ENCODE measurements at regions not wholly inside any gene's neighbourhood (a gene's known extent, or its start where the extent isn't known, plus 50 kb on each side); places are given as distances from the start of the nearest gene placed in this dataset.

GRCh38 chr17:73822371-73822770 is 178.1 kb upstream of the SDK2 start:
- Histone ChIP-seq H3K27ac (ENCODE audit: low read length) (no peak overlapping the region), H3K4me3 (ENCODE audit: low read length) (no peak overlapping the region), H3K27me3 (ENCODE audit: control insufficient read depth, insufficient read depth, low read length) (peaks cover 35% of the 10 kb centered on the region), H3K9me3 (replicated peaks; ENCODE audit: control insufficient read depth, low read depth, low read length) (no peaks in the 10 kb centered on the region), H3K4me1 (ENCODE audit: control insufficient read depth, insufficient read depth, low read length) (peaks cover 7% of the 10 kb centered on the region), H3K36me3 (ENCODE audit: control insufficient read depth, insufficient read depth, low read length) (no peaks in the 10 kb centered on the region)
- WGBS (ENCODE audit: insufficient coverage), result 78% methylated on average over 13 of the region's 13 CpGs
- no peak for DNase-seq

DNA sequence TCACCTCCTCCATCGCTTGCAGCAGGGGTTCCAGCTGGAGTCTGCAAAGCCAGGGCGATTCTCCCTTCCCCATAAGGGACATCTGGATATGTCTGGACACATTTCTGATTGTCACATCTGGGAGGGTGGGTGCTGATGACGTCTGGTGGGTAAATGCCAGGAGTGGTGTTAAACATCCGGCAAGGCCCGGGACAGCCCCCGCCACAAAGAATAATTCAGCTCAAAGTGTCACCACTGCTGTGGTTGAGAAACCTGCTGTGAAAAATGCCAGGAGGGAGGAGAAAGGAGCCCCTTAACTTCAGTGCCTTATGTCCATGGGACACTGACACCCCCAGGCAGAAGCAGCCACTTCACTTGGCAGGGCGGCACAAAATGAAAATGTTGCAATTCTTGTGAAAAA is 179.4 kb upstream of the SDK2 start:
- H3K27me3 ChIP-seq (ENCODE audit: control insufficient read depth, insufficient read depth, low read length), result peaks cover 35% of the 10 kb centered on the region
- H3K4me1 ChIP-seq (ENCODE audit: control insufficient read depth, insufficient read depth, low read length), result peaks cover 7% of the 10 kb centered on the region
- H3K9me3 ChIP-seq (replicated peaks; ENCODE audit: control insufficient read depth, low read depth, low read length), result no peaks in the 10 kb centered on the region
- no peaks in the 10 kb centered on the region for H3K36me3 ChIP-seq (ENCODE audit: control insufficient read depth, insufficient read depth, low read length)
- WGBS (ENCODE audit: insufficient coverage), result 59% methylated on average over 3 of the region's 7 CpGs
- no peak overlapping the region for H3K27ac ChIP-seq (ENCODE audit: low read length)
- no peak for DNase-seq
- no peak overlapping the region for H3K4me3 ChIP-seq (ENCODE audit: low read length)

GRCh38 chr17:73824321-73824720 is 180.1 kb upstream of the SDK2 start:
- DNase-seq, result no peak
- H3K27ac ChIP-seq (ENCODE audit: low read length), result no peak overlapping the region
- H3K4me1 ChIP-seq (ENCODE audit: control insufficient read depth, insufficient read depth, low read length), result peaks cover 7% of the 10 kb centered on the region
- H3K36me3 ChIP-seq (ENCODE audit: control insufficient read depth, insufficient read depth, low read length), result no peaks in the 10 kb centered on the region
- no peak overlapping the region for H3K4me3 ChIP-seq (ENCODE audit: low read length)
- 65% methylated on average over 2 of the region's 4 CpGs for WGBS (ENCODE audit: insufficient coverage)
- H3K9me3 ChIP-seq (replicated peaks; ENCODE audit: control insufficient read depth, low read depth, low read length), result no peaks in the 10 kb centered on the region
- H3K27me3 ChIP-seq (ENCODE audit: control insufficient read depth, insufficient read depth, low read length), result peaks cover 35% of the 10 kb centered on the region

DNA sequence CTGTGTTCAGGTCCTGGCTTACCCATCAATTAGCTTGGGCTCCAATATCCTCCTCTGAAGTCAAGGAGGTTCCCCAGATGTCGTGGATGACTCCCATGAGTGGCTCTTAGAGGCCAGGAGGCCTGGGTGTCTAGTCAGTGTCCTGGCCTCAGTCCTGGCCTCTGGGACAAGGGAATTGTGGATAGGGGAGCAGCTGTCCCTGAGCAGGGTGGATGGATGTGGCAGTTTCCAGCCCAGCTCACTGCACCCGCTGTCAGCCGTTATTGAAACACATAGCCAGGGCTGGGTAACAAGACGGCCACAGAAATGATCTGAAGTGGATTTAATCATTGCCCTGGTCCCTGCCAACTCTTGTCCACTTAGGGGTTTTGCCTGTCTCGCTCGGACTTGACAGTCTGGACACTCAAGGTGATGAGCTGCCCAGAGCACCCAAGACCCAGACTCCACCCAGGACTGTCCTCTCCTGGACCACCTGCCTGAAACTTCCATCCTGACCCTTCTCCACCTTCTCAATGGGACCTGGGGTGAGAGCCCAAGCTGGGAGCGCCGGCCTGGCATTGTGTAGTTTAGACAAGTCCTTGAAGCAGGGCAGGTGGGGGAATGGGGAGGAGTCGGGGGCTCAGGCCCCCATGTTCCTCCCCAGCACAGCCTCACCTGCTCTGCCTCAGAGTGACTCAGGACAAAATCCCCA is 182.1 kb upstream of the SDK2 start:
- H3K27ac ChIP-seq (ENCODE audit: low read length), result no peak overlapping the region
- DNase-seq, result no peak
- H3K27me3 ChIP-seq (ENCODE audit: control insufficient read depth, insufficient read depth, low read length), result peaks cover 27% of the 10 kb centered on the region
- no peaks in the 10 kb centered on the region for H3K9me3 ChIP-seq (replicated peaks; ENCODE audit: control insufficient read depth, low read depth, low read length)
- WGBS (ENCODE audit: insufficient coverage), result 92% methylated on average over 6 of the region's 9 CpGs
- peaks cover under 1% of the 10 kb centered on the region for H3K4me1 ChIP-seq (ENCODE audit: control insufficient read depth, insufficient read depth, low read length)
- no peaks in the 10 kb centered on the region for H3K36me3 ChIP-seq (ENCODE audit: control insufficient read depth, insufficient read depth, low read length)
- no peak overlapping the region for H3K4me3 ChIP-seq (ENCODE audit: low read length)

- Histone ChIP-seq H3K27ac (ENCODE audit: low read length) (no peak overlapping the region), H3K36me3 (ENCODE audit: control insufficient read depth, insufficient read depth, low read length) (no peaks in the 10 kb centered on the region), H3K9me3 (replicated peaks; ENCODE audit: control insufficient read depth, low read depth, low read length) (no peaks in the 10 kb centered on the region), H3K4me3 (ENCODE audit: low read length) (no peak overlapping the region), H3K27me3 (ENCODE audit: control insufficient read depth, insufficient read depth, low read length) (peaks cover 26% of the 10 kb centered on the region), H3K4me1 (ENCODE audit: control insufficient read depth, insufficient read depth, low read length) (no peaks in the 10 kb centered on the region)
- no CpG with 5 or more reads among the region's 2 CpGs for whole genome bisulfite sequencing (ENCODE audit: insufficient coverage)
- no peak for DNase-seq
Observed at GRCh38 chr17:73826872-73827228, 182.6 kb upstream of the SDK2 start.

DNA sequence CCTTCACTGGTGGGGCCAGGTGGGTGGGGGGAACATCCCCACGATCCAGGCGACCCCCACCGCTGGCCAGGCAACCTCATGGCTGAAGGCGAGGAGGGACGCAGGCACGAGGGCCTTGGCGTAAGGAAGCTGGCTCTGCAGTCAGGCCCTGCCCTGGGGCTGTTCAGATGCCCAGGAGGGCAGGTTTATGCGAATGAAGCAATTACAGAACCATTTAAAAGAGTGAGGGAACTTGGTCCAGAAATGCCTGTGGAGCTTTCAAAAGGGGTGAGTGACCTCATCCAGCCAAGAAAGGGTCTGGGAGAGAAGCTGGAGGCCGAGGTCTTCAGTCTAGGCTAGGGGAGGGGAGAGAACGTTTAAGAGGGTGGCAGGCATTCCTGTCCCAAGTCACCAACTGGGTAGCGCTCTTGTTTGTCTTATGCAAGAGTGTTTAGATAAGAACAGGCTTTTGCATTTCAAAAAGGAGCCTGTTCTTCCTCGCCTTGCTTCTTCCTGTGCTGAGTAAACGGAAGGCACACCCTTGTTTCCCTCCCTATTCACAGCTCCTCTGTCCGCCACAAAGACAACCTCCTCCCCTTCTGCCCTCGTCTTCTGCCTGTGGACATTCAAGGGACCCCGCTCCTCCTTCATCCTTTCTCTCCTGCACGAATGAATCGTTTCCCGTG is 183.5 kb upstream of the SDK2 start:
- no peak overlapping the region for H3K27ac ChIP-seq (ENCODE audit: low read length)
- DNase-seq, result no peak
- 45% methylated on average over 18 of the region's 19 CpGs for WGBS (ENCODE audit: insufficient coverage)

GRCh38 chr17:73829676-73830280 is 185.5 kb upstream of the SDK2 start:
- Histone ChIP-seq H3K27me3 (ENCODE audit: control insufficient read depth, insufficient read depth, low read length) (peaks cover 17% of the 10 kb centered on the region), H3K27ac (ENCODE audit: low read length) (no peak overlapping the region), H3K9me3 (replicated peaks; ENCODE audit: control insufficient read depth, low read depth, low read length) (no peaks in the 10 kb centered on the region), H3K4me1 (ENCODE audit: control insufficient read depth, insufficient read depth, low read length) (no peaks in the 10 kb centered on the region), H3K4me3 (ENCODE audit: low read length) (no peak overlapping the region), H3K36me3 (ENCODE audit: control insufficient read depth, insufficient read depth, low read length) (no peaks in the 10 kb centered on the region)
- 73% methylated on average over 13 of the region's 13 CpGs for WGBS (ENCODE audit: insufficient coverage)
- DNase-seq, result no peak

More for the DNA sequence above, 183.5 kb upstream of the SDK2 start:
- Histone ChIP-seq H3K36me3 (ENCODE audit: control insufficient read depth, insufficient read depth, low read length) (no peaks in the 10 kb centered on the region), H3K4me1 (ENCODE audit: control insufficient read depth, insufficient read depth, low read length) (no peaks in the 10 kb centered on the region), H3K9me3 (replicated peaks; ENCODE audit: control insufficient read depth, low read depth, low read length) (no peaks in the 10 kb centered on the region), H3K27me3 (ENCODE audit: control insufficient read depth, insufficient read depth, low read length) (peaks cover 19% of the 10 kb centered on the region), H3K4me3 (ENCODE audit: low read length) (no peak overlapping the region)

- Histone ChIP-seq H3K36me3 (ENCODE audit: control insufficient read depth, insufficient read depth, low read length) (no peaks in the 10 kb centered on the region), H3K27ac (ENCODE audit: low read length) (no peak overlapping the region), H3K4me3 (ENCODE audit: low read length) (no peak overlapping the region), H3K4me1 (ENCODE audit: control insufficient read depth, insufficient read depth, low read length) (no peaks in the 10 kb centered on the region), H3K9me3 (replicated peaks; ENCODE audit: control insufficient read depth, low read depth, low read length) (no peaks in the 10 kb centered on the region), H3K27me3 (ENCODE audit: control insufficient read depth, insufficient read depth, low read length) (peaks cover 30% of the 10 kb centered on the region)
- WGBS (ENCODE audit: insufficient coverage), result 90% methylated on average over 4 of the region's 6 CpGs
- DNase-seq, result no peak
Observed at GRCh38 chr17:73831699-73832098, 187.5 kb upstream of the SDK2 start.

GRCh38 chr17:73833775-73834488 is 189.7 kb upstream of the SDK2 start:
- no peak for DNase-seq
- no peaks in the 10 kb centered on the region for H3K9me3 ChIP-seq (replicated peaks; ENCODE audit: control insufficient read depth, low read depth, low read length)
- no peaks in the 10 kb centered on the region for H3K4me1 ChIP-seq (ENCODE audit: control insufficient read depth, insufficient read depth, low read length)
- 46% methylated on average over 14 of the region's 17 CpGs for WGBS (ENCODE audit: insufficient coverage)
- no peak overlapping the region for H3K27ac ChIP-seq (ENCODE audit: low read length)
- no peak overlapping the region for H3K4me3 ChIP-seq (ENCODE audit: low read length)
- no peaks in the 10 kb centered on the region for H3K36me3 ChIP-seq (ENCODE audit: control insufficient read depth, insufficient read depth, low read length)
- peaks cover 27% of the 10 kb centered on the region for H3K27me3 ChIP-seq (ENCODE audit: control insufficient read depth, insufficient read depth, low read length)

GRCh38 chr17:73834684-73835343 is 190.6 kb upstream of the SDK2 start:
- 76% methylated on average over 5 of the region's 17 CpGs for WGBS (ENCODE audit: insufficient coverage)
- no peaks in the 10 kb centered on the region for H3K4me1 ChIP-seq (ENCODE audit: control insufficient read depth, insufficient read depth, low read length)
- H3K27ac ChIP-seq (ENCODE audit: low read length), result no peak overlapping the region
- no peaks in the 10 kb centered on the region for H3K36me3 ChIP-seq (ENCODE audit: control insufficient read depth, insufficient read depth, low read length)
- no peak overlapping the region for H3K4me3 ChIP-seq (ENCODE audit: low read length)
- DNase-seq, result no peak
- H3K9me3 ChIP-seq (replicated peaks; ENCODE audit: control insufficient read depth, low read depth, low read length), result no peaks in the 10 kb centered on the region
- peaks cover 30% of the 10 kb centered on the region for H3K27me3 ChIP-seq (ENCODE audit: control insufficient read depth, insufficient read depth, low read length)

Measured in muscle of leg (tissue), 3 donors.